Gastroesophageal sphincter (tissue), 2 donors: ENCODE measurements at regions not wholly inside any gene's neighbourhood (a gene's known extent, or its start where the extent isn't known, plus 50 kb on each side); places are given as distances from the start of the nearest gene placed in this dataset.

Experiments
- POLR2A ChIP-seq, 2 donors: fragments of 450-650 bp; IDR thresholded peaks; one replicate each; pipeline ENCODE4 v1.6.1; 2017; ENCODE audit warnings: antibody characterized with exemption in 2 of 2, mild to moderate bottlenecking in 2 of 2, moderate library complexity in 1 of 2
- POLR2AphosphoS5 ChIP-seq: sonication (generic); formaldehyde crosslinking; IDR thresholded peaks from one replicate; pipeline ENCODE4 v1.6.1; 2017; ENCODE audit warnings: antibody characterized with exemption

- TF ChIP-seq POLR2A (IDR thresholded peaks at IDR 0.05) (no peak), POLR2AphosphoS5 (no peak)
Observed at GRCh38 chr16:51453251-51453650, 302.2 kb upstream of the SALL1 start.
